Breast epithelium (tissue), 4 donors: ENCODE measurements at regions not wholly inside any gene's neighbourhood (a gene's known extent, or its start where the extent isn't known, plus 50 kb on each side); places are given as distances from the start of the nearest gene placed in this dataset.

Experiments
- DNase-seq, 2 donors: peaks; one replicate each; pipeline ENCODE4 v3.0.0-alpha.2; 2019; ENCODE audit warnings: low spot score in 2 of 2
- H3K27ac ChIP-seq, 2 donors: fragments of 200-600 bp; sonication (generic) in 1 of 2; one replicate each; pipeline ENCODE4 v1.5.1; 2016 to 2019; ENCODE audit warnings: mild to moderate bottlenecking in 1 of 2
- H3K27me3 ChIP-seq, 2 donors: fragments of 200-600 bp; sonication (generic) in 1 of 2; one replicate each; pipeline versions ENCODE4 v1.5.1 to v1.6.0; 2017 to 2019; ENCODE audit warnings: control low read depth in 1 of 2, mild to moderate bottlenecking in 1 of 2
- H3K36me3 ChIP-seq: fragments of 200-600 bp; one replicate; pipeline ENCODE4 v1.5.1; 2019
- H3K4me1 ChIP-seq, 2 donors: fragments of 200-600 bp; sonication (generic); one replicate each; pipeline ENCODE4 v1.5.1; 2016 to 2019; ENCODE audit warnings: control low read depth in 1 of 2
- H3K4me3 ChIP-seq, 3 donors: fragments of 200-600 bp; sonication (generic); 1 replicate in 2 of 3; 2 replicates in 1 of 3; pipeline ENCODE4 v1.5.1; 2016 to 2019; ENCODE audit warnings: mild to moderate bottlenecking in 3 of 3, moderate library complexity in 2 of 3
- H3K9me3 ChIP-seq, 2 donors: fragments of 200-600 bp; sonication (generic) in 1 of 2; one replicate each; pipeline ENCODE4 v1.5.1; 2016 to 2019; ENCODE audit warnings: control low read depth in 1 of 2
- POLR2A ChIP-seq: fragments of 450-650 bp; IDR thresholded peaks from one replicate; pipeline ENCODE4 v1.6.1; 2016; ENCODE audit warnings: antibody characterized with exemption, mild to moderate bottlenecking, moderate library complexity
- POLR2AphosphoS5 ChIP-seq, 3 donors: sonication (generic); formaldehyde crosslinking; IDR thresholded peaks; one replicate each; pipeline ENCODE4 v1.6.1; 2017; ENCODE audit warnings: antibody characterized with exemption in 3 of 3
- intact Hi-C: fragments of 100-400 bp; cut with DNase I; formaldehyde crosslinking; loops from one replicate; pipeline ENCODE4 v1.15.1; 2023; ENCODE audit warnings: low total_unique reads
- TF ChIP-seq, protein P1 (sequence below), 3 donors: fragments of 450-650 bp; IDR thresholded peaks; one replicate each; pipeline ENCODE4 v1.5.1; 2016 to 2017; ENCODE audit warnings: antibody characterized with exemption in 3 of 3, mild to moderate bottlenecking in 3 of 3, moderate library complexity in 3 of 3

DNA sequence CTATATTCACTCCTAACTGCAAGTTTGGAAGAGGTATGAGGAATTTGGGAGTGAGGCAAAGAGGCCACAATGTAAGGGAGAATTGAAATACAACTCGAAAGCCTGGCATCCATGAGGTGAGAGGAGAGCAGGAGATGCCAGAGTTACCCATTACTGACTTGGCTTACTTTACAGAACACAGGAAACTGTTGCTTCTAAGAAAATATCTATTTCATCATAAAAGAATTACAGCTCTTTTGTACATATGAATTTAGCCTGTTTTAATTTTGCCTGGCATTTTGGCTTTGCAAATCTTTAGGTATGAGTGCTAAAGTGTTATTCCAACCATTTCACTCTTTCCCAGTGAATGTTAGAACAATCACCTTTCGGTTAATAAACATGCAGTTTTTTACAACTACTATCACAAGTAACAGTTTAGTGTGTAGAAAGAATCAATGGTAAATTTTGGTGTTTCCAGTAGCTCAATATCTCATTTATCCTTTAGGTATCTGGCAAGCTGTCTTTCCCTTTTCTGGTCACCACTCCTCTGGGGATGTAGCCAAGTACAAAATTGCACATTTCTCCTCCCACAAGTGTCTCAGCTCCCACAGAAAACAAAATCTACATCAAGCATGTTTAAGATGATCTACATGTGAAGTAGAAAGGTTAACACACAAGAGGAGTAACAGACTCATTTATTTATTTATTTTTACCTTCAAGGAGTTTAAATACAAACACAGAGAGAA, 196.6 kb upstream of the DCN start:
- Histone ChIP-seq H3K27ac (no peak overlapping the region), H3K4me3 (no peak overlapping the region), H3K27me3 (no peaks in the 10 kb centered on the region), H3K4me1 (no peaks in the 10 kb centered on the region), H3K36me3 (no peaks in the 10 kb centered on the region), H3K9me3 (no peaks in the 10 kb centered on the region)
- intact Hi-C loops = no loop called here
- no peak for DNase-seq
- TF ChIP-seq POLR2AphosphoS5 (IDR thresholded peaks at IDR 0.05) (no peak), POLR2A (no peak)
- TF ChIP-seq, protein P1, sequence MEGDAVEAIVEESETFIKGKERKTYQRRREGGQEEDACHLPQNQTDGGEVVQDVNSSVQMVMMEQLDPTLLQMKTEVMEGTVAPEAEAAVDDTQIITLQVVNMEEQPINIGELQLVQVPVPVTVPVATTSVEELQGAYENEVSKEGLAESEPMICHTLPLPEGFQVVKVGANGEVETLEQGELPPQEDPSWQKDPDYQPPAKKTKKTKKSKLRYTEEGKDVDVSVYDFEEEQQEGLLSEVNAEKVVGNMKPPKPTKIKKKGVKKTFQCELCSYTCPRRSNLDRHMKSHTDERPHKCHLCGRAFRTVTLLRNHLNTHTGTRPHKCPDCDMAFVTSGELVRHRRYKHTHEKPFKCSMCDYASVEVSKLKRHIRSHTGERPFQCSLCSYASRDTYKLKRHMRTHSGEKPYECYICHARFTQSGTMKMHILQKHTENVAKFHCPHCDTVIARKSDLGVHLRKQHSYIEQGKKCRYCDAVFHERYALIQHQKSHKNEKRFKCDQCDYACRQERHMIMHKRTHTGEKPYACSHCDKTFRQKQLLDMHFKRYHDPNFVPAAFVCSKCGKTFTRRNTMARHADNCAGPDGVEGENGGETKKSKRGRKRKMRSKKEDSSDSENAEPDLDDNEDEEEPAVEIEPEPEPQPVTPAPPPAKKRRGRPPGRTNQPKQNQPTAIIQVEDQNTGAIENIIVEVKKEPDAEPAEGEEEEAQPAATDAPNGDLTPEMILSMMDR (IDR thresholded peaks at IDR 0.05) = no peak

DNA sequence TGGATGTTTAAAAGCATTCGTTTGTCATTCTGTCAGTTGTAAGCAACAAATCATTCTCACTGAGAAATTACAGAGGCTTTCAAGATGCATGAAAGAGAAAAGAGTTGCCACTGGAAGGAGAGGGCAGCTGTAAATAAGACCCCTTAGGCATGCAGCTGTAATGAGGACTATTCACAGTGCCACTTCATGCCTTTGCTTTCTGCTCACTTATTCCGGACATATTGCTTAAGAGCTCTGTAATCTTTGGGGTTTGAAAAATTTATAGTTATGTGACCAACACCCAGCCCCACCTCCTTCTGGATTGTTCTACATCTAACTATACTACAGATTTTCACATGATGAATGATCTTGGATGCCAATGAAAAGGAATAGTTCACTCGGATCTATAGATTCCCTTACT, 194.8 kb upstream of the DCN start:
- no peaks in the 10 kb centered on the region for H3K27me3 ChIP-seq
- TF ChIP-seq POLR2A (no peak), POLR2AphosphoS5 (IDR thresholded peaks at IDR 0.05) (no peak)
- TF ChIP-seq, protein P1 (IDR thresholded peaks at IDR 0.05) = no peak
- H3K27ac ChIP-seq = no peak overlapping the region
- H3K4me1 ChIP-seq = no peaks in the 10 kb centered on the region
- no peaks in the 10 kb centered on the region for H3K36me3 ChIP-seq
- no peak overlapping the region for H3K4me3 ChIP-seq
- DNase-seq = no peak
- intact Hi-C loops = no loop called here
- no peaks in the 10 kb centered on the region for H3K9me3 ChIP-seq

DNA sequence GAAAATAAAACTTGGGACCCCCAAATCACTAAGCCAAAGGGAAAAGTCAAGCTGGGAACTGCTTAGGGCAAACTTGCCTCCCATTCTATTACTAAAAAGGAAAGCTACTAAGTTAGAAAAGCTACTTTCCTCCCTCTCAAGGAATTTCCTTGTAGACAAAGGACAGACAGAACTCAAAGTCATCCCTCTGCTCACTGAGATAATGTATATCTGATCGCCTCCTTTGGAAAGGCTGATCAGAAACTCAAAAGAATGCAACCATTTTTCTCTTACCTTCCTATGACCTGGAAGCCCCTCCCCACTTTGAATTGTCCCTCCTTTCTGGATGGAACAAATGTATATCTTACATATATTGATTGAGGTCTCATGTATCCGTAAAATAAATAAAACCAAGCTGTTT, 190.5 kb upstream of the DCN start:
- no peak for DNase-seq
- H3K9me3 ChIP-seq = no peaks in the 10 kb centered on the region
- intact Hi-C loops = no loop called here
- no peaks in the 10 kb centered on the region for H3K4me1 ChIP-seq
- no peak overlapping the region for H3K27ac ChIP-seq
- H3K4me3 ChIP-seq = no peak overlapping the region
- TF ChIP-seq, protein P1 (IDR thresholded peaks at IDR 0.05) = no peak
- TF ChIP-seq POLR2A (no peak), POLR2AphosphoS5 (IDR thresholded peaks at IDR 0.05) (no peak)
- H3K27me3 ChIP-seq = no peaks in the 10 kb centered on the region
- H3K36me3 ChIP-seq = no peaks in the 10 kb centered on the region

DNA sequence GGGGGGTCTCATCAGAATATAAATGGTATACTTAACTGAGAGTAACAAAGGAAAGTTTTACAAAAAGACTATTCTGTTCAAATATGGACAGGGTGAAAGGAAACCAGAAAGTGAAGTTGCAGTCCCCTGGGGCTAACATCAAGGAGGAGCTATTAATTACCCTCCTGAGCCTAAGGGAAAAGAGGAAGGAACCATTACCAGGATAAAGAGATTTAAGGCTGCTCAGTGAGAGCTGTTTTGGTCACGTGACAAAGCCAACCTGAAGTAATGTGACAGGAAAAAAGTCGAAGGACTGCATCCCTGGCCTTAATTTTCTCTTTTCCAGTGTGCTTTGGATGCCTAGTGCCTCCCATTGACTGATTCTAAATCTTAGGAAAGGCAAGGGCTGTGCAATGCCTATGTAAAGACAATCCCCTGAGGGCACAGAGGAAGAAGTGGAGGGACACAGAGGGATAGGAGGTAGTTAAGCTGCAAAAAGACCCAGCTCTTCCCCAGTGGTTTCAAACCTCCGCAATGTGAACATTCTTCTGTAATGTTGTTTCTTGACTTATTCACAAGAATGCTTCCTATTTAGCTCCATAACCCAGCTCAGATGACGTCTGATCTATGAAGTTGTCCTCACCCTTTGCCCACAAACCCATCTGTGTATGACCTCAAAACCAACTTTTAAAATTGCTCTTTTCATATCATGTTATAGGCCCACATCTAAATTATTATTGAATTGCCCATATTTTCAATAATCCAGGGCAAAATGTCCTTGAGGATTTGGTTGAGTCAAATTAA, 187.7 kb upstream of the DCN start:
- Histone ChIP-seq H3K4me3 (no peak overlapping the region), H3K27ac (no peak overlapping the region), H3K9me3 (no peaks in the 10 kb centered on the region), H3K4me1 (no peaks in the 10 kb centered on the region), H3K36me3 (no peaks in the 10 kb centered on the region), H3K27me3 (no peaks in the 10 kb centered on the region)
- intact Hi-C loops = no loop called here
- TF ChIP-seq POLR2A = no peak
- TF ChIP-seq POLR2AphosphoS5 (IDR thresholded peaks at IDR 0.05) = no peak
- TF ChIP-seq, protein P1 (IDR thresholded peaks at IDR 0.05) = no peak
- DNase-seq = no peak

DNA sequence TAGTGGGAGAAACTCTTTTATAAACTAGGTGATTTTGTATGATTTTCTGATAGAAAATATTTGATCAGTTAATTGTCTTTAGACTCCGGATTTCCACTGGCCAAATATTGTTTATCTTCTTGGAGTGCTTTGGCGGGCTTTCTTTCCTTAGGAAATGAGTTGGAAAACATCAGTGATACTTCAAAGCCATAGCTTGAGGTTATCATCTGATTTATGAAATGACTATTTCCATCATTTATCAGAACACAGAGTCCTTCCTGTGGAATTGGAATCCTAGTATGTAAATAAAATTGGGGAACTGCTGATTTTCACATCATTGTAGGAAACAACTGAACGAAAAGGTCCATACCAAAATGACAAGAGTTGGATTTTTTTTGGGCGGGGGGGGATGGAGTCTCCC, 186.0 kb upstream of the DCN start:
- H3K27me3 ChIP-seq = no peaks in the 10 kb centered on the region
- intact Hi-C loops = no loop called here
- no peak overlapping the region for H3K27ac ChIP-seq
- no peak for DNase-seq
- no peaks in the 10 kb centered on the region for H3K36me3 ChIP-seq
- H3K4me3 ChIP-seq = no peak overlapping the region
- TF ChIP-seq, protein P1 (IDR thresholded peaks at IDR 0.05) = no peak
- TF ChIP-seq POLR2A = no peak
- no peak for TF ChIP-seq POLR2AphosphoS5 (IDR thresholded peaks at IDR 0.05)
- no peaks in the 10 kb centered on the region for H3K9me3 ChIP-seq
- no peaks in the 10 kb centered on the region for H3K4me1 ChIP-seq
